IMR-90 (cell line): ENCODE measurements at regions not wholly inside any gene's neighbourhood (a gene's known extent, or its start where the extent isn't known, plus 50 kb on each side); places are given as distances from the start of the nearest gene placed in this dataset.

Source experiments
- ATAC-seq: fragments of 200-7000 bp; cut with Tn5 transposase; 2 replicates; pipeline ENCODE4 v1.9.1; 2020; ENCODE audit warnings: low read depth, mild to moderate bottlenecking, moderate library complexity
- BruUV-seq: library from RNA; stranded (reverse); fragments of 400-500 nt; replicated peaks from 2 replicates; lab custom pipeline; 2021; lab: Mats Ljungman, UMichigan
- CTCF ChIA-PET: fragments of 300-600 bp; formaldehyde crosslinking; extraction: SDS; loops from one replicate; lab custom pipeline; 2021; ENCODE audit warnings: antibody characterized with exemption; lab: Yijun Ruan, JAX
- POLR2A ChIA-PET: fragments of 300-600 bp; sonication (Branson Sonifier 250); formaldehyde crosslinking; loops from one replicate; lab custom pipeline; 2022; ENCODE audit warnings: antibody characterized with exemption; ENCODE audit not compliant: unreplicated experiment; lab: Charles Lee
- DNase-seq: peaks from one replicate; pipeline ENCODE4 v3.0.0; 2013
- H2AFZ ChIP-seq: replicated peaks from 2 replicates; pipeline ENCODE3; 2013; ENCODE audit warnings: low read length, mild to moderate bottlenecking; ENCODE audit not compliant: poor library complexity
- H2AK5ac ChIP-seq: 2 replicates; pipeline ENCODE4 v1.6.1; 2013; ENCODE audit warnings: low read depth, low read length, inconsistent platforms
- H2AK9ac ChIP-seq: replicated peaks from 2 replicates; pipeline ENCODE3; 2013; ENCODE audit warnings: mild to moderate bottlenecking, low read depth, low read length, moderate library complexity; ENCODE audit not compliant: poor library complexity
- H2BK120ac ChIP-seq: 2 replicates; pipeline ENCODE4 v1.6.1; 2013; ENCODE audit warnings: low read depth, low read length, inconsistent platforms
- H2BK15ac ChIP-seq: 3 replicates; pipeline ENCODE4 v1.6.1; 2013; ENCODE audit warnings: low read depth, low read length, inconsistent platforms
- H2BK20ac ChIP-seq: 2 replicates; pipeline ENCODE4 v1.6.1; 2013; ENCODE audit warnings: low read depth, mild to moderate bottlenecking, inconsistent platforms, low read length, moderate library complexity
- H2BK5ac ChIP-seq: 2 replicates; pipeline ENCODE4 v1.6.1; 2013; ENCODE audit warnings: mild to moderate bottlenecking, low read depth, low read length, inconsistent platforms; ENCODE audit not compliant: poor library complexity, severe bottlenecking
- H3K14ac ChIP-seq: replicated peaks from 2 replicates; pipeline ENCODE4 v1.6.1; 2013; ENCODE audit warnings: low read depth, low read length, inconsistent platforms
- H3K18ac ChIP-seq: 2 replicates; pipeline ENCODE4 v1.6.1; 2013; ENCODE audit warnings: low read depth, low read length, control low read depth
- H3K23ac ChIP-seq: 2 replicates; pipeline ENCODE4 v1.6.1; 2013; ENCODE audit warnings: low read depth, low read length, inconsistent platforms
- H3K27ac ChIP-seq: 2 replicates; pipeline ENCODE4 v1.5.1; 2013; ENCODE audit warnings: mild to moderate bottlenecking, control low read depth, low read length; ENCODE audit not compliant: insufficient read depth
- H3K27me3 ChIP-seq: 2 replicates; pipeline ENCODE4 v1.6.1; 2013; ENCODE audit warnings: low read length; ENCODE audit not compliant: control insufficient read depth, insufficient read depth
- H3K36me3 ChIP-seq: 2 replicates; pipeline ENCODE4 v1.6.1; 2013; ENCODE audit warnings: low read length, mixed read lengths; ENCODE audit not compliant: control insufficient read depth, insufficient read depth
- H3K4ac ChIP-seq: 2 replicates; pipeline ENCODE4 v1.6.1; 2013; ENCODE audit warnings: low read depth, low read length, inconsistent platforms
- H3K4me1 ChIP-seq: 2 replicates; pipeline ENCODE4 v1.6.1; 2013; ENCODE audit warnings: low read length, mixed read lengths; ENCODE audit not compliant: control insufficient read depth, insufficient read depth
- H3K4me2 ChIP-seq: 2 replicates; pipeline ENCODE4 v1.6.1; 2013; ENCODE audit warnings: low read depth, mild to moderate bottlenecking, control low read depth, low read length, moderate library complexity
- H3K4me3 ChIP-seq: 2 replicates; pipeline ENCODE4 v1.5.1; 2013; ENCODE audit warnings: low read depth, mild to moderate bottlenecking, control low read depth, low read length, moderate library complexity; ENCODE audit not compliant: insufficient read depth
- H3K56ac ChIP-seq: 2 replicates; pipeline ENCODE4 v1.6.1; 2013; ENCODE audit warnings: low read length, inconsistent platforms; ENCODE audit not compliant: insufficient read depth; ENCODE audit errors: extremely low read depth
- H3K79me1 ChIP-seq, 2 experiments: 2 replicates each; pipeline ENCODE4 v1.6.1; 2013; ENCODE audit warnings: low read length in 2 of 2, inconsistent platforms in 1 of 2, low read depth in 1 of 2
- H3K9ac ChIP-seq: 2 replicates; pipeline ENCODE4 v1.6.1; 2013; ENCODE audit warnings: low read depth, low read length, control low read depth
- H3K9me1 ChIP-seq: 2 replicates; pipeline ENCODE4 v1.6.1; 2013; ENCODE audit warnings: low read length, inconsistent platforms; ENCODE audit not compliant: insufficient read depth
- H3K9me3 ChIP-seq: 2 replicates; pipeline ENCODE4 v1.6.1; 2013; ENCODE audit warnings: low read length; ENCODE audit not compliant: control insufficient read depth, insufficient read depth
- H4K20me1 ChIP-seq: 2 replicates; pipeline ENCODE4 v1.6.1; 2013; ENCODE audit warnings: low read length, inconsistent platforms; ENCODE audit not compliant: insufficient read depth
- H4K5ac ChIP-seq: 2 replicates; pipeline ENCODE4 v1.6.1; 2013; ENCODE audit warnings: mild to moderate bottlenecking, low read depth, low read length, control low read depth
- H4K8ac ChIP-seq, 2 experiments: 2 replicates each; pipeline ENCODE4 v1.6.1; 2013; ENCODE audit warnings: low read depth in 2 of 2, low read length in 2 of 2, control low read depth in 1 of 2, inconsistent platforms in 1 of 2
- H4K91ac ChIP-seq: 2 replicates; pipeline ENCODE4 v1.6.1; 2013; ENCODE audit warnings: low read depth, low read length, inconsistent platforms; ENCODE audit not compliant: insufficient read depth
- MAFK ChIP-seq: IDR thresholded peaks from 2 replicates; pipeline ENCODE4 v1.6.1; 2012; ENCODE audit warnings: low read depth, low read length, improper control_type of control experiment
- MAZ ChIP-seq: IDR thresholded peaks from 2 replicates; pipeline ENCODE4 v1.6.1; 2012; ENCODE audit warnings: low read depth, mild to moderate bottlenecking, low read length, improper control_type of control experiment, moderate library complexity, borderline replicate concordance
- WGBS, 2 experiments: methylation state at CpG; one replicate each; pipeline versions ENCODE4 v1.1.5 to v1.1.7; 2013; ENCODE audit warnings: missing lambda C conversion rate in 2 of 2; ENCODE audit not compliant: insufficient read length in 1 of 2; ENCODE audit errors: extremely low coverage in 2 of 2; 5-methylcytosine and 5-hydroxymethylcytosine counted together
- dilution Hi-C: fragments of 300-500 bp; cut with HindIII; formaldehyde crosslinking; loops from one replicate; pipeline ENCODE4 v1.14.3; 2018; ENCODE audit warnings: low sequenced_read_pairs; ENCODE audit not compliant: unreplicated experiment
- in situ Hi-C: fragments of 300-500 bp; cut with MboI; formaldehyde crosslinking; loops from 3 replicates; pipeline ENCODE4 v1.14.3; 2019; ENCODE audit warnings: low sequenced_read_pairs, inconsistent platforms, mixed read lengths
- intact Hi-C: fragments of 100-400 bp; cut with micrococcal nuclease; formaldehyde crosslinking; loops from 2 replicates; pipeline ENCODE4 v1.10.0; 2022

DNA sequence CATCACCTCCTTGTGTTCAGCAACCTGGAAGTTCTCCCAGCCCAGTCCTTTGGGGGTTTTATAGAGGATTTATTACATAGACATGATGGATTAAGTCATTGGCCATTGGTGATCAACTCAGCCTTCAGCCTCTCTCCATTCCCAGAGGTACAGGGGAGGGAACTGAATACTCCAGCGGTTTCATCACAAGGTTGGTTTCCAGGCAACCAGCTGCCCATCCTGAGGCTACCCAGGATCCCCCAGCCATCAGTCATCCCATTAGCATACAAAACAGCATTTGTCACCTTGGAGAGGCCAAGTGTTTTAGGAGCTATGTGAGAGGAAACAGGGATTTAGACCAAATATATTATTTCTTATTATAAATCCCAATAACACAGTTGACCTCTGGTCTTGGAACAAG is 584.8 kb upstream of the NRP1 start:
- BruUV-seq = no TSS peak
- in situ Hi-C loops = loop anchor here (25.0 kb wide), 1 partner anchor 582 kb away; the partner anchor contains the start of gene NRP1
- Histone ChIP-seq H3K79me1 (no peaks in the 10 kb centered on the region), H3K9me3 (peaks cover 3% of the 10 kb centered on the region; the same call in 1 of the 2 replicates), H3K4ac (no peak overlapping the region), H3K4me3 (no peak overlapping the region), H3K27ac (no peak overlapping the region), H4K8ac (no peak overlapping the region), H2AFZ (no peak overlapping the region), H3K56ac (no peak overlapping the region), H3K4me1 (no peaks in the 10 kb centered on the region), H4K91ac (no peak overlapping the region), H3K9me1 (no peaks in the 10 kb centered on the region), H4K5ac (no peak overlapping the region), H3K9ac (no peak overlapping the region), H3K14ac (no peak overlapping the region), H2BK20ac (no peak overlapping the region), H2AK5ac (no peak overlapping the region), H2BK5ac (no peak overlapping the region), H3K4me2 (no peak overlapping the region), H3K23ac (no peak overlapping the region), H4K20me1 (no peaks in the 10 kb centered on the region), H2BK120ac (no peak overlapping the region), H2BK15ac (no peak overlapping the region), H3K27me3 (peaks cover 7% of the 10 kb centered on the region), H2AK9ac (no peak overlapping the region), H3K36me3 (no peaks in the 10 kb centered on the region), H3K18ac (no peak overlapping the region)
- intact Hi-C loops = no loop called here
- WGBS, 2 experiments = no CpG with 5 or more reads among the region's 1 CpG
- ChIA-PET POLR2A (no interaction called here), CTCF (no interaction called here)
- DNase-seq (no peak), ATAC-seq (no peak)
- TF ChIP-seq MAZ = no peak
- no peak for TF ChIP-seq MAFK
- dilution Hi-C loops = no loop called here
